ENCODE measurements at regions not wholly inside any gene's neighbourhood (a gene's known extent, or its start where the extent isn't known, plus 50 kb on each side); places are given as distances from the start of the nearest gene placed in this dataset.
"Not testable (repeated sequence)": the region's sequence is repeated elsewhere in the genome, so short reads cannot be mapped to it uniquely, and the experiment has no call there.

GRCh38 chr3:153552887-153553604 is 391.0 kb downstream of the RAP2B start:
- no peak for DNase-seq

- no peak for DNase-seq
Measured at GRCh38 chr3:153553605-153553945, 391.5 kb downstream of the RAP2B start.

GRCh38 chr3:153555919-153556318 is 393.9 kb downstream of the RAP2B start:
- no peak for DNase-seq

- DNase-seq, result not testable (repeated sequence)
Measured at GRCh38 chr3:153559366-153559765, 397.3 kb downstream of the RAP2B start.

DNA sequence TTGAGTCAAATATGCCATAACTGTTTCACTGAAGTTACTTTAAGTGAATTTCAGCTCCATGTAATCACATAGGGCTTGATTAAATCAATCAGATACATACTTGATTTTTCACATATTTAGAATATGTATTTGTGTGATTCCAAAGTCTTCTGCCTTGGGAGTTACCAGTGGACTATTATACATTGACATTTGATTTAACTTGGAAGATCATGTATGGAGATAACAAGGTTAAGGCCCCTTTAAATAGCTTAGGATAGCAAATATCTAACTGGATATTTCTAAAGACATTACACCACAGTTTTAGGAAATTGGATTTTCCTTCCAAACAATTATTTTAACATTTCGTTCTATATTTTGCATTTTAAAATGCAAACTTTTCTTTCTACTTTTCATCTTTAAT is 405.0 kb downstream of the RAP2B start:
- no peak for DNase-seq

DNA sequence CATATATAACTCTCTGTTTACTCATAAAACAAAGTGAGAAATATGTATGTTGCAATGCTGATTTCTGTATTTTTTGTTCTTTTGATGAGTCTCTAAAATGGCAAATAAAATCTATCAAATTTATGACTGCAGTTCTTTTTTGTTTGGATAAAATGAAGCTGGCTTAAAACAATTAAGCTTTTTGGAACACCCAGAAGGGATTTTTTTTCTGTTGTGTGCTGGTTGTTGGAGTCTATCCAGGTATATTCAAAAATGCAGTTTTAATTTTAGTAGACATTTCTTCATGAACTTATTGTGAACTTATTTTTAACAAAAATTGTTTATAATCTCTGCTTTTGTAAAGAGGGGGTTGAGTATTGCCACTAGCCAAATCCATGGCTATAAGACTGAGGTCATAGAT is 405.5 kb downstream of the RAP2B start:
- no peak for DNase-seq

DNA sequence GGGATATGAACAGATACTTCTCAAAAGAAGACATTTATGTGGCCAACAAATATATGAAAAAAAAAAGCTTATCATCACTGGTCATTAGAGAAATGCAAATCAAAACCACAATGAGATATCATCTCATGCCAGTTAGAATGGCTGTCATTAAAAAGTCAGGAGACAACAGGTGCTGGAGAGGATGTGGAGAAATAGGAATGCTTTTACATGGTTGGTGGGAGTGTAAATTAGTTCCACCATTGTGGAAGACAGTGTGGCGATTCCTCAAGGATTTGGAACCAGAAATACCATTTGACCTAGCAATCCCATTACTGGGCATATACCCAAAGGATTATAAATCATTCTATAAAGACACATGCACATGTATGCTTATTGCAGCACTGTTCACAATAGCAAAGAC is 408.5 kb downstream of the RAP2B start:
- not testable (repeated sequence) for DNase-seq

GRCh38 chr3:153572165-153572564 is 410.1 kb downstream of the RAP2B start:
- DNase-seq, result no peak

- DNase-seq, result no peak
Measured at GRCh38 chr3:153572654-153573053, 410.6 kb downstream of the RAP2B start.

- DNase-seq, result no peak
Measured at GRCh38 chr3:153573481-153573880, 411.5 kb downstream of the RAP2B start.

DNA sequence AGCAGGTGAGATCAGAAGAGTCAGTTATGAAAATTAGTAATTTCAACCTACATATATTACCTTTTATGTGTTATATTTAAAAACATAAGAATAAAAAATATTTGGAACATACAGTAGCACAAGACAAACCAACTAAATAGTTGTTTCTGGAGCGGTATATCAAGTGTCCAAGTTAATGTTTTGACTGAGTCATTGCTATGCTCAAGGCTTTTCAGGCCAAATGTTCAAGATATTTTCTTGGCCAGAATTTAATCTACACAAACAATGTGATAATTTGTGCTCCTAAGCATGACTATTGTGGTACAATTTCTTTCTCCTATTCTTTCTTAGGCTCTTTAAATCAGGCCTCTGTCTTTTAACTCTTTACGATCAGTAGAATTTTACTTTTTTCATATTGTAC is 412.4 kb downstream of the RAP2B start:
- DNase-seq, result no peak

GRCh38 chr3:153577059-153577736 is 415.2 kb downstream of the RAP2B start:
- DNase-seq, result no peak

DNA sequence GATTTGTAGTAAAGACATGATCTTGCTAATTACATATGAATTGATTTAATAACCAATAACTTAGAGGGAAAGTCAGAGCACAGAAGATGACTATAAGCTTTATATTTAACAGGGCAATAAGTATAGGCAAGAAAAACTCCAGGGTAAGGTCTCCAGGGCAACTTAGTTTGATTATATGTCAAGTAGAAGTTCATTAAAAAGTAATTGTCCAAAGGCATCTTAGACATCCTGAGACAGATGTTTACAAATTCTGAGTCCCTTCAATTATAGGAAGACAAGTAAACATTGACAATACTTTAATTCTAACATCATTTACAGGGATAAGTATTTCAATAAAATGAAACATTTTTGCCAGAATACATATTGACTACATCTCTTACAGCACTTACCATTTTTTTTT is 416.0 kb downstream of the RAP2B start:
- DNase-seq, result no peak

GRCh38 chr3:153590051-153590450 is 428.0 kb downstream of the RAP2B start:
- DNase-seq, result no peak

DNA sequence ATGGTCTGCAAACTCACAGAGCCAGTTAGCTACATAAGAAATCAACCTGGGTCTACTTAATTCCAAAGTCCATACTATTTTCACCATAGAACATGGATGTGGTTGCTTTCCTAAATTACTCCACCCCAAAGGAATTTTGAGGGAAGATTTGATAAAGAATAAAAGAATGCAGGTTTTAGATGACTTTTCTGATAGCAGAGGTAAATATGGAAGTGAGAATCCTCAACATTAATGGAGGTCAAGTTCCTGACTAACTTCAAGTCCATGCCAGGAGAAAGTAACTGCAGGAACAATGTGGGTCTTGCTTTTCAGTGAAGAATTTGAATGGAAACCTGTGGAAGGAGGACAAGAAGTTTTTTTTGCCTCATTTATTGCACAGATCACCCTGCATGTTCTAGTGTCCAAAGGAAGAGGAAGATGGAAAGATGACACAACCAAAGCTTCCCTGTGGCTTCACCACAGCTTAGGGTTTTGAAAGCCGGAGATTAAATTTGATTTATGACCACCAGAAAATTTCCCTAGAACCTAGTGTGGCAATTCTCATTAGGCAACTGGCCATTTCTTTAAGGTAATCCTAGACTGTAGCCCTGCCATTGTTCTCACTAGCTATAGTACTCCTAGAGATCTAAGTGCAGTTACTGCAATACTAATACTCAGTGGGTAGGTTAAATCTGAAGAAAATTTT is 429.7 kb downstream of the RAP2B start:
- DNase-seq, result peak; percentile 56 to 79 (median 71)

GRCh38 chr3:153595186-153595815 is 433.3 kb downstream of the RAP2B start:
- DNase-seq, result peak; percentile 19 to 55 (median 39)

- DNase-seq, result no peak
Measured at GRCh38 chr3:153596401-153596800, 434.4 kb downstream of the RAP2B start.

DNA sequence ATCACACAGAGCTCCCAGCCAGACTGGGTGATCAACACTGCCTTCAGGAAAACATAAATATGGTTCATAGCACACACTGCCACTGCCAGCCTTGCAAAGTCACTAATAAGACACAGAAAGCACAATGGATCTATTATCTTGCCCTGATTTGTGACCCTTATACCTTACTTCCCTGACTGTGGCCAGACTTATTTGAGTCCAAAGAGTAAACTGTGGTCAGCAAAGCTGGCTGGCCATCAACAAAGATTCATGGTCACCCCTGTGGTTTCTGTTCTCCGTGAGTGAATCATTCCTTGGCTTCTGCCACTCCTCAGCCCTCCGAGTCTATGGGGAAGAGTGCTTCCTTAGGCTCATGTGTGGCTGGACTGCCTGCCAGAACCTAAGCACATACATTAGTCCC is 437.7 kb downstream of the RAP2B start:
- DNase-seq, result peak; percentile 63 to 74 (median 68)

DNA sequence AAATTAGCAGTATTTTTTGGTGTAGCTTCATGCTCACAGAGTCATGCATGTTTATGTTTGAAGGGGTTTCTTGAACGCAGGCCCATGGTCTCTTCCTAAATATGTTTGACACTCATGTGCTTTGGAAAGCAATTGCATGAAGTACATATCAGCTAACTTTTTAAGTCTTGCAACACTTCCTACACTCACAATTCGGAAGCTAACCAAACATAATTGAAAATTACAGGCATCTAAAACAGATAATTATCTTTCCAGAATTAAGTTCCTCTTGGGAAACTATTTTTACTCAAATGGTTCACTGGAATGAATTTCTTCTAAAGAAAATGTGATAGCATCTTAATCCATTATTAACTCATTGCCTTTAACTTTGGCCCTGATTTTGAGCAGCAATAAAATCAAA is 438.9 kb downstream of the RAP2B start:
- DNase-seq, result no peak

- DNase-seq, result no peak
Measured at GRCh38 chr3:153601374-153601853, 439.4 kb downstream of the RAP2B start.

DNA sequence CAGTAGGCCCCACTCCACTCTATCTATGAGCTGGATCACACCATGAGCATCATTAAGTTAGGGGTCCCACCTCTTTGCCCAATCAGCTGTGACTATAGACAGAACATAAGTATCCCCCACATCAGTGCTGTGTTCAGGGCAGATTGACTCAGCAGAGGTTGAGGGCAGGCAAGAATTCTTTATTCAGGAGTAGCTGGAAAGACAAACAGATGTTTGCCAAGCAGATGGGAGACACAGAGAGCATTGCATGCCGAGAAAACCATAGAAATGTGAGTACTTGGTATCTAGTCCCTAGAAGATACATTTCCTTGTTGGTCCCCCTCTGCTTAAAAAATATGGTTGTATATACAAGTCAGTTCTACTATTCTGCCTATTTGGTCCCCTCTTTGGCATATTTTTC is 440.8 kb downstream of the RAP2B start:
- DNase-seq, result no peak

GRCh38 chr3:153614140-153614539 is 452.1 kb downstream of the RAP2B start:
- no peak for DNase-seq

DNA sequence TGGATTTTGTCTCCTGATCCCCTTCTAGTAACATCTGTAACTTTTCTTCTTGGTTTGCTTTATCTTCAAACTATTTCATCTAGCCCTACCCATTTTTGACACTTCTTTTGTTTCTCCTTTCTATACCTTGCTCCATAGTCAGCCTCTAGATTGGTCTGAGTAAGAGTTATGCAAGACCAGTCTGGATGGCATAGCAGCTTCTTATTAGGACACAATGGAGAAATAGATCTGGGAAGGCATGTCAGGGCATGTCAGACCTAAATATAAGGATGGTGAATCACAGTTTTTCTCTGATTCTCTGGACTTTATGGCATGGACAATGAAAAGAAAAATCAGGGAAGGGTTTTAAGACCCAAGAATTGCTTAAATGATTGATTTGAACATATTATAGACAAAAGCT is 452.5 kb downstream of the RAP2B start:
- DNase-seq, result peak; percentile 35 to 74 (median 56)
